Osteocyte (in vitro differentiated cells): ENCODE measurements at regions not wholly inside any gene's neighbourhood (a gene's known extent, or its start where the extent isn't known, plus 50 kb on each side); places are given as distances from the start of the nearest gene placed in this dataset.

Experiments
- DNase-seq: peaks from one replicate; pipeline ENCODE4 v3.0.0; 2021; ENCODE audit warnings: mixed read lengths; ENCODE audit not compliant: unreplicated experiment; ENCODE audit errors: extremely low spot score
- H3K27ac Mint-ChIP-seq: one replicate; pipeline ENCODE4 v1.8.0; 2021; ENCODE audit warnings: mild to moderate bottlenecking, mixed read lengths; ENCODE audit not compliant: unreplicated experiment
- H3K27me3 Mint-ChIP-seq: one replicate; pipeline ENCODE4 v1.8.0; 2021; ENCODE audit warnings: mixed read lengths; ENCODE audit not compliant: unreplicated experiment
- H3K36me3 Mint-ChIP-seq: one replicate; pipeline ENCODE4 v1.8.0; 2021; ENCODE audit warnings: mixed read lengths; ENCODE audit not compliant: unreplicated experiment
- H3K4me1 Mint-ChIP-seq: one replicate; pipeline ENCODE4 v1.8.0; 2021; ENCODE audit warnings: mixed read lengths; ENCODE audit not compliant: unreplicated experiment
- H3K4me3 Mint-ChIP-seq: one replicate; pipeline ENCODE4 v1.8.0; 2021; ENCODE audit warnings: mild to moderate bottlenecking, moderate library complexity, mixed read lengths; ENCODE audit not compliant: unreplicated experiment
- H3K9me3 Mint-ChIP-seq: one replicate; pipeline ENCODE4 v1.8.0; 2021; ENCODE audit warnings: mixed read lengths; ENCODE audit not compliant: unreplicated experiment
- TF ChIP-seq, protein P1 (sequence below): fragments of 200-600 bp; sonication (generic); IDR thresholded peaks from 2 replicates; pipeline ENCODE4 v1.5.0; 2021; ENCODE audit warnings: antibody characterized with exemption, mild to moderate bottlenecking, moderate library complexity

DNA sequence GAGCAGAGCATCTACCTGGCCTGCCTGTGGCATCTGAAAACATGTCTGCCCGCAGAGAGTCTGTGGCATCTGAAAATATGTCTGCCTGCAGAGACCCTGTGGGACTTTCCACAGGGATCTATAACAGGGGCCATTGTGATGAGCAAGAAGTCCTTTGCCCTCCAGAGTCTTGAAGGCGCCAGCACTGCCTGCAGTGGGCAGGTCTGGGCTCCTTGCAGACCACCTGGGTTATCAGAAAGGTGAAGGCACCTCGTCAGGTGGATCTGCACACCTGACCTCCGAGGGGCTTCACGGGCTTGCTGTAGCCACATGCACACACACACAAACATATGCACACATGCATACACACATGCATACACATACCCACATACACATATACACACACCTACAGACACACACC, 189.5 kb upstream of the HDAC4 start:
- H3K9me3 Mint-ChIP-seq, result peaks cover 19% of the 10 kb centered on the region
- DNase-seq, result no peak
- no peak overlapping the region for H3K4me3 Mint-ChIP-seq
- TF ChIP-seq, protein P1, sequence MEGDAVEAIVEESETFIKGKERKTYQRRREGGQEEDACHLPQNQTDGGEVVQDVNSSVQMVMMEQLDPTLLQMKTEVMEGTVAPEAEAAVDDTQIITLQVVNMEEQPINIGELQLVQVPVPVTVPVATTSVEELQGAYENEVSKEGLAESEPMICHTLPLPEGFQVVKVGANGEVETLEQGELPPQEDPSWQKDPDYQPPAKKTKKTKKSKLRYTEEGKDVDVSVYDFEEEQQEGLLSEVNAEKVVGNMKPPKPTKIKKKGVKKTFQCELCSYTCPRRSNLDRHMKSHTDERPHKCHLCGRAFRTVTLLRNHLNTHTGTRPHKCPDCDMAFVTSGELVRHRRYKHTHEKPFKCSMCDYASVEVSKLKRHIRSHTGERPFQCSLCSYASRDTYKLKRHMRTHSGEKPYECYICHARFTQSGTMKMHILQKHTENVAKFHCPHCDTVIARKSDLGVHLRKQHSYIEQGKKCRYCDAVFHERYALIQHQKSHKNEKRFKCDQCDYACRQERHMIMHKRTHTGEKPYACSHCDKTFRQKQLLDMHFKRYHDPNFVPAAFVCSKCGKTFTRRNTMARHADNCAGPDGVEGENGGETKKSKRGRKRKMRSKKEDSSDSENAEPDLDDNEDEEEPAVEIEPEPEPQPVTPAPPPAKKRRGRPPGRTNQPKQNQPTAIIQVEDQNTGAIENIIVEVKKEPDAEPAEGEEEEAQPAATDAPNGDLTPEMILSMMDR, result no peak
- H3K36me3 Mint-ChIP-seq, result no peaks in the 10 kb centered on the region
- no peaks in the 10 kb centered on the region for H3K27me3 Mint-ChIP-seq
- no peak overlapping the region for H3K27ac Mint-ChIP-seq
- H3K4me1 Mint-ChIP-seq, result no peaks in the 10 kb centered on the region

DNA sequence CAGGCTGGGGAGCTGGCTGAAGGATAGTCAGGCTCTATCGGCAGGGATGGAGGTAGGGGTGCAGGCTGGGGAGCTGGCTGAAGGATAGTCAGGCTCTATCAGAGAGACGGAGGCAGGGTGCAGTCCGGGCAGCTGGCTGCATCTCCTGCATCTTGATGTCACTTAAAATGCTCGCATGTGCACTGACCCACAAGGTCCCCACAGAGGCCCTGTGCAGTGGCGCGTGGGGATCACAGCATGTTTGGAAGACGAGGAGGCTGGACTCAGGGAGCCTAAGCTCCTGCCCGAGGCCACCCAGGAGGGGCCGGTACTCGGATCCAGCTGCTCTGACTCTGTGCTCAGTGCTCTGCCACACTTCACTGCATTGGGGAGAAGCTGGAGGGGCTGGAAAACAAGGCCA, 189.0 kb upstream of the HDAC4 start:
- TF ChIP-seq, protein P1, result no peak
- H3K4me3 Mint-ChIP-seq, result no peak overlapping the region
- DNase-seq, result no peak

DNA sequence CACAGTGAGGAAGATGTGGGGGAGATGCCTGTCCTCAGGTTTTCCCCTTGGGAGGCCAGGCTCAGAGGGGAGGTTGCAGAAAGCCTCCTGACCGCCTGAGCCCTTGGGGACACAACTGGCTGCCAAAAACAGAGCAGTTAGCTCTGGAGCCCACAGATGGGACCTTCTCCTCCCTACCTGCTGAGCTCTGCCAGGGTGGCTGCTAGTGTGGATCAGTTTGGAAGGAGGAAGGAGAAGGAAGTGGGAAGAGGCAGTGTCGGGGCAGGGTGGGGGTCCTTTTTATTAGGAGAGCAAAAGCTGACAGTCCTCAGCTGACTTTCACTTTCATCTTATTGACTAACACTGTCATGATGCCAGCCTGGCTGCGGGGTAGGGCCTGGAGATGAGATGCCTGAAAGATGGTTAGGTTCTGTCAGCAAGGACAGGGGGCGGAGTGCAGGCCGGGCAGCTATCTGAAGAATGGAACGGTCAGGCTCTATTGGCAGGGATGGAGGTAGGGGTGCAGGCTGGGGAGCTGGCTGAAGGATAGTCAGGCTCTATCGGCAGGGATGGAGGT, 188.5 kb upstream of the HDAC4 start:
- no peaks in the 10 kb centered on the region for H3K36me3 Mint-ChIP-seq
- H3K9me3 Mint-ChIP-seq, result peaks cover 19% of the 10 kb centered on the region
- no peak overlapping the region for H3K27ac Mint-ChIP-seq
- no peaks in the 10 kb centered on the region for H3K4me1 Mint-ChIP-seq
- H3K4me3 Mint-ChIP-seq, result no peak overlapping the region
- no peak for DNase-seq
- no peaks in the 10 kb centered on the region for H3K27me3 Mint-ChIP-seq
- TF ChIP-seq, protein P1, result no peak

More for the DNA sequence above, 189.0 kb upstream of the HDAC4 start:
- Mint-ChIP-seq H3K27ac (no peak overlapping the region), H3K4me1 (no peaks in the 10 kb centered on the region), H3K27me3 (no peaks in the 10 kb centered on the region), H3K9me3 (peaks cover 19% of the 10 kb centered on the region), H3K36me3 (no peaks in the 10 kb centered on the region)

DNA sequence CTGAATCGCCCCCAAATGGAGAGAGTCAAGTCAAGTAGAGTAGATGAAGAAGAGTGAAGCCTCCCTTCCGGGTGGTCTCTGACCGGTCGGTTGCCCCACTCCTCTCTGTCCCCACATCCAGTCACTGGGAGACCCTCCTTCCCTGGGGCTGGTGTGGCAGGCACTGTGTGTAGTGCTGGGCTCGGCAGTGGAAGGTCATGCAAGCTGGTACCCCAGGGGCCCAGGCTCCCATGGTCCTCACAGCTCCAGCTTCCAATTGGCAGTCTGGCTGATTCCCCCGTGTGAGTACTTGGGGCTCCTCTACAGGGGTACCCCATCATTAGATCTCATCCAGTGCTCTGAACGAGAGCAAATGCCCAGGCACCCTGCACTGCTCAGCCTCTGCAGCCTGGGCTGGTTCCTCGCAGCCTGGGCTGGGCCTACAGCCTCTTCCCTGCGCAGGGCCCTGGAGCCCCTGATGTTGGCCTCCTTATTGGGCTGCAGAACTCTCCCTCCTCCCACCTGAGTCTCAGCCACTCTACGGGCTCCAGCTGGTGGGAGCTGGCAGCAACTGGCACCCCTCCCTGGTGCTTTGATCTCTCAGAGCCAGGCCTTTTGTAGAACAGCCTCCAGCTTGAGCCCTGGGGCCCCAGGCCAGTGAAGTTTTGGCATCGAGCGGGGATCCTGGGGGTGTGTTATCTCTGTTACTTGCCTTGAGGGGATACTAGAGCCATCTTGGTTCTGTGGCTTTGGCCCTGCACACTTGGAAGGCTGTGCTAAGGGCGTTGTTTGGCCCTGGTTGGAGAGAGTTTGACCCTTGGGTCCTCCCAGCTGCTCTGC, 187.8 kb upstream of the HDAC4 start:
- Mint-ChIP-seq H3K4me3 (no peak overlapping the region), H3K27me3 (no peaks in the 10 kb centered on the region), H3K27ac (no peak overlapping the region), H3K9me3 (peaks cover 19% of the 10 kb centered on the region), H3K4me1 (no peaks in the 10 kb centered on the region), H3K36me3 (no peaks in the 10 kb centered on the region)
- DNase-seq, result no peak
- TF ChIP-seq, protein P1, result no peak

DNA sequence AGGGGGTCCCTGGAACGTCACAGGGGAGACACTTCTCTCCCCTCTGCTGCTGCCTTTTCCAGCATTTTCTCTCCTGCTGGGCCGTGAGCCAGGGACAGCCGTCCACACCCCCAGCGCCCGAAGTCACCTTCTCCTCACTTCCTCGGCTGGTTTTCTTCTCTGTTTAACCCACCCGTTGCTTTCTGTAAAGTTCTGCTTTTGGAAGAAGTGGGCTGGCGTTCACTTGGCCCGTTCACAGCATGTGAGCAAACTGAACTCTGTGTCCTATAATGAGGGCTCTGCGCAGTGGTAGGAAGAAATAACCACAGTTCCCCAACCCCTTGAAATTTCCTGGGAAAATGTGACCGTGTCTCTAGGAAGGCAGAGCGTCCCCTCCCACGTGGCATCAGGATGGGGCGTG, 187.0 kb upstream of the HDAC4 start:
- no peak for DNase-seq
- Mint-ChIP-seq H3K36me3 (no peaks in the 10 kb centered on the region), H3K27me3 (no peaks in the 10 kb centered on the region), H3K4me1 (no peaks in the 10 kb centered on the region), H3K27ac (no peak overlapping the region), H3K9me3 (peaks cover 19% of the 10 kb centered on the region), H3K4me3 (no peak overlapping the region)
- TF ChIP-seq, protein P1, result no peak
